ENCODE measurements at regions not wholly inside any gene's neighbourhood (a gene's known extent, or its start where the extent isn't known, plus 50 kb on each side); places are given as distances from the start of the nearest gene placed in this dataset.

DNA sequence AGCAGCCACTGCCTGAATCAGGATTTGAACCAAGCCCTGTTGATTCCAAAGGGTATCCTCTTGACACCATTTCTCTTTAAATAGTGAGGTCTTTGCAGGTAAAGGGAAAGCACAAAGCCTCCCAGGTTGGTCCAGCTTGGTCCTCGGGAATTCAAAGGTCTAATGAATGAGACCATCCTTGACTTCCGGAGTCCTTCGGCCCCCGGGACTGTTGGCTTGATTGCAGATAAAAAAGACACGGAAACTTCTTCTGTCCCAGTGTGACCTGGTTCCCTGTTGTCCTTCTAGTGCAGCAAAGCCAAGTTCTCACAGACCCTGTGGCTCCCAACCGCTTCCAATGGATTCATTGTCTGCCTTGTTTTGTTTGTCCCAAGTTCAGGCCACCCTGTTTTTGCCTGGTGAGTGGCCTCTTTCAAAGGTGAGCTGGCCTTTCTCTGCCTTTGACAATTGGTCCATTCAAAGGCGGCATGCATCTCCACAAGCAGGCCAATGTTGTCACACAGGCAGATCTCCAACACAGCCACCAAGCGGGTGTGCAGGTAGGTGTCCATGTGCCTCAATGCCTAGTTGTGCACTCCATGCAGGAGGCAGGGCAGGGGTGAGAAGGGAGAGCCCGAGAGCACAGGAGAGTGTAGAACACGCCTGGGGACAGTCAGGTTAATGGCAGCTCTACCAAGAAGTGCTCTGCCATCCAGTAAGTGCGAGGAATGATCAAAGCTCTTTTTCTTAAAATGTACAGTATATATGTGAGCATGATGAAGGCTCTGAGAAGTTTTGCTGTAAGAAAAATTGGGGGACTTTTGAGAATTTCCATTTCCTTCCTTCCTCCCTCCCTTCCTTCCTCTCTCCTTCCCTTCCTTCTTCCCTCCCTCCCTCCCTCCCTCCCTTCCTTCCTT, 82.1 kb upstream of the ZBTB40 start:
- Histone ChIP-seq H3K36me3 (no peaks in the 10 kb centered on the region), H3K27ac (no peak overlapping the region), H3K4me3 (no peak overlapping the region), H3K4me1 (no peaks in the 10 kb centered on the region), H3K9me3 (no peaks in the 10 kb centered on the region), H3K27me3 (no peaks in the 10 kb centered on the region)
- TF ChIP-seq POLR2A (IDR thresholded peaks at IDR 0.05) = no peak
- TF ChIP-seq, protein P1, sequence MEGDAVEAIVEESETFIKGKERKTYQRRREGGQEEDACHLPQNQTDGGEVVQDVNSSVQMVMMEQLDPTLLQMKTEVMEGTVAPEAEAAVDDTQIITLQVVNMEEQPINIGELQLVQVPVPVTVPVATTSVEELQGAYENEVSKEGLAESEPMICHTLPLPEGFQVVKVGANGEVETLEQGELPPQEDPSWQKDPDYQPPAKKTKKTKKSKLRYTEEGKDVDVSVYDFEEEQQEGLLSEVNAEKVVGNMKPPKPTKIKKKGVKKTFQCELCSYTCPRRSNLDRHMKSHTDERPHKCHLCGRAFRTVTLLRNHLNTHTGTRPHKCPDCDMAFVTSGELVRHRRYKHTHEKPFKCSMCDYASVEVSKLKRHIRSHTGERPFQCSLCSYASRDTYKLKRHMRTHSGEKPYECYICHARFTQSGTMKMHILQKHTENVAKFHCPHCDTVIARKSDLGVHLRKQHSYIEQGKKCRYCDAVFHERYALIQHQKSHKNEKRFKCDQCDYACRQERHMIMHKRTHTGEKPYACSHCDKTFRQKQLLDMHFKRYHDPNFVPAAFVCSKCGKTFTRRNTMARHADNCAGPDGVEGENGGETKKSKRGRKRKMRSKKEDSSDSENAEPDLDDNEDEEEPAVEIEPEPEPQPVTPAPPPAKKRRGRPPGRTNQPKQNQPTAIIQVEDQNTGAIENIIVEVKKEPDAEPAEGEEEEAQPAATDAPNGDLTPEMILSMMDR (IDR thresholded peaks at IDR 0.05) = no peak
- intact Hi-C loops (cut with DNase I; ENCODE audit: low total_unique reads) = no loop called here
- no peak for DNase-seq

DNA sequence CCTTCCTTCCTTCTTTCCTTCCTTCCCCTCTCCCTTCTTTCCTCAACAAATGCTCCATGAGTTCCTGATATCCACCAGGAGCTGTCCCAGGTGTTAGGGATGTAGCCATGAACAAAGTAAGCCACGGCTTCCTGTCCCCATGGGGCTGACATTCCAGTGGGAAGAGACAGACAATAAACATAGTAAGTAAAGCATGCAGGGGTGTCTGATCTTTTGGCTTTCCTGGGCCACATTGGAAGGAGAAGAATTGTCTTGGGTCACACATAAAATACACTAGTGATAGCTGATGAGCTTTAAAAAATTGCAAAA, 81.5 kb upstream of the ZBTB40 start:
- no peak for DNase-seq
- intact Hi-C loops (cut with DNase I; ENCODE audit: low total_unique reads) = no loop called here

DNA sequence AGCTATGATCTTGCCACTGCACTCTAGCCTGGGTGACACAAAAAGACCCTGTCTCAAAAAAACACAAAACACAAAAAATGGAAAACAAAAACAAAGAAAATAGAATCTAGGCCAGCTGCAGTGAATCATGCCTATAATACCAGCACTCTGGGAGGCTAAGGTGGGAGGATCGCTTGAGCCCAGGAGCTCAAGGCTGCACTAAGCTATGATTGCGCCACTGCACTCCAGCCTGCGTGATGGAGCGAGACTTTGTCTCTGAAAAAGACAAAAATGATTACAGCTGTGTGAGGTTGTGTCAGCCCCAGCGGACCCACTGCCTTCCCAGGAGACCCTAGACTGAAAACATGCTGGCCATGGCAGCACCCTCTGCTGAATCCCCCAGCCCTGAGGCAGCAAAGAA, 80.2 kb upstream of the ZBTB40 start:
- H3K36me3 ChIP-seq = no peaks in the 10 kb centered on the region
- intact Hi-C loops (cut with DNase I; ENCODE audit: low total_unique reads) = no loop called here
- no peaks in the 10 kb centered on the region for H3K9me3 ChIP-seq
- TF ChIP-seq, protein P1 (IDR thresholded peaks at IDR 0.05) = no peak
- no peak for TF ChIP-seq POLR2A (IDR thresholded peaks at IDR 0.05)
- H3K4me3 ChIP-seq = no peak overlapping the region
- H3K27me3 ChIP-seq = no peaks in the 10 kb centered on the region
- H3K27ac ChIP-seq = no peak overlapping the region
- DNase-seq = no peak
- no peaks in the 10 kb centered on the region for H3K4me1 ChIP-seq

More for the DNA sequence above, 81.5 kb upstream of the ZBTB40 start:
- no peak for TF ChIP-seq POLR2A (IDR thresholded peaks at IDR 0.05)
- TF ChIP-seq, protein P1 (IDR thresholded peaks at IDR 0.05) = no peak
- no peak overlapping the region for H3K27ac ChIP-seq
- H3K4me3 ChIP-seq = no peak overlapping the region
- no peaks in the 10 kb centered on the region for H3K27me3 ChIP-seq
- H3K9me3 ChIP-seq = no peaks in the 10 kb centered on the region
- no peaks in the 10 kb centered on the region for H3K36me3 ChIP-seq
- no peaks in the 10 kb centered on the region for H3K4me1 ChIP-seq

DNA sequence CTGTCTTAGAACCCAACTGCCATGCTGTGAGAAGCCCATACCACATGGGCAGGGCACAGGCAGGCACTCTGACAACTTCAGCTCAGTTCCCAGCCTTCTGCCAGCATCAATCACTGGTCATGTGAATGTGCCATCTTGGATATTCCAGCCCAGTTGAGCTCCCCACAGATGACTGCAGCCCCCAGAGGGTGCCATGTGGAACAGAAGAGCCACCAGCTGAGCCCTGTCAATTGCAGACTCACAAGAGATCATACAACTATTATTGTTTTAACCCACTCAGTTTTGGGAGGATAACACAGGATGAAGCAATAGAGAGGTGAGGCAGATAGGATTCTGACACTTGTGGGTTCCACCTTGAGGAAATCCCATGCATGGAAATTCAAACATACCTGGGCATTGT, 78.4 kb upstream of the ZBTB40 start:
- no peak overlapping the region for H3K4me3 ChIP-seq
- H3K36me3 ChIP-seq = no peaks in the 10 kb centered on the region
- H3K4me1 ChIP-seq = no peaks in the 10 kb centered on the region
- no peak overlapping the region for H3K27ac ChIP-seq
- H3K27me3 ChIP-seq = no peaks in the 10 kb centered on the region
- no peak for TF ChIP-seq POLR2A (IDR thresholded peaks at IDR 0.05)
- TF ChIP-seq, protein P1 (IDR thresholded peaks at IDR 0.05) = no peak
- no peak for DNase-seq
- intact Hi-C loops (cut with DNase I; ENCODE audit: low total_unique reads) = no loop called here
- no peaks in the 10 kb centered on the region for H3K9me3 ChIP-seq

DNA sequence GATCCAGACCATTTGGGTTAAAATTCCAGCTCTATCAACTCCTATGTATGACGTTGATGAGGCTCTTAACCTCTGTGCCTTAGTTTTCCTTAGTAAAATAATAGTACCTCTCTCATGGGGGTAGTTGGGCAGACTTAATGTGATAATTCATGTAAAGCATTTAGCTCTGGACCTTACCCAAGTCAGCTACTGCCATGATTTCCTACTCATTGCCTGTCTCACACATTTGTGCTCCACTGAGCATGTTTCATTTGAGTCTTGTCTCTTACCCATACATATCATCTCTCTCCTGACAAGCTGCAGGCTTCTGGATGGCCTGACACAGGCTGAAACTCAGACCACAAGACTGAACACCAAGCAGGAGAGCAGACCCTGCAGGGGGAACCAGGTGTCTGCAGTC, 77.7 kb upstream of the ZBTB40 start:
- no peaks in the 10 kb centered on the region for H3K4me1 ChIP-seq
- no peaks in the 10 kb centered on the region for H3K36me3 ChIP-seq
- no peaks in the 10 kb centered on the region for H3K27me3 ChIP-seq
- no peak overlapping the region for H3K4me3 ChIP-seq
- intact Hi-C loops (cut with DNase I; ENCODE audit: low total_unique reads) = no loop called here
- H3K9me3 ChIP-seq = no peaks in the 10 kb centered on the region
- TF ChIP-seq, protein P1 (IDR thresholded peaks at IDR 0.05) = no peak
- TF ChIP-seq POLR2A (IDR thresholded peaks at IDR 0.05) = no peak
- H3K27ac ChIP-seq = no peak overlapping the region
- no peak for DNase-seq

Measured in uterus (tissue), 3 donors.